Mesothelial cell of epicardium (in vitro differentiated cells): ENCODE measurements at regions not wholly inside any gene's neighbourhood (a gene's known extent, or its start where the extent isn't known, plus 50 kb on each side); places are given as distances from the start of the nearest gene placed in this dataset.

ENCODE experiments used
- DNase-seq, 2 experiments: peaks; one replicate each; pipeline ENCODE4 v3.0.0; 2021; ENCODE audit warnings: low spot score in 2 of 2; ENCODE audit not compliant: unreplicated experiment in 2 of 2
- H3K27ac Mint-ChIP-seq: 2 replicates; pipeline ENCODE4 v1.8.0; 2021; ENCODE audit warnings: mixed read lengths
- H3K27me3 Mint-ChIP-seq: 2 replicates; pipeline ENCODE4 v1.8.0; 2021; ENCODE audit warnings: low read depth, mixed read lengths
- H3K36me3 Mint-ChIP-seq: 2 replicates; pipeline ENCODE4 v1.8.0; 2021; ENCODE audit warnings: mixed read lengths
- H3K4me1 Mint-ChIP-seq: 2 replicates; pipeline ENCODE4 v1.8.0; 2021; ENCODE audit warnings: mixed read lengths
- H3K4me3 Mint-ChIP-seq: 2 replicates; pipeline ENCODE4 v1.8.0; 2021; ENCODE audit warnings: mild to moderate bottlenecking, moderate library complexity, mixed read lengths
- H3K9me3 Mint-ChIP-seq: 2 replicates; pipeline ENCODE4 v1.8.0; 2021; ENCODE audit warnings: mixed read lengths
- TF ChIP-seq, protein P1 (sequence below): fragments of 200-600 bp; sonication (generic); IDR thresholded peaks from one replicate; pipeline ENCODE4 v1.5.0; 2021; ENCODE audit warnings: antibody characterized with exemption; ENCODE audit not compliant: unreplicated experiment

- TF ChIP-seq, protein P1, sequence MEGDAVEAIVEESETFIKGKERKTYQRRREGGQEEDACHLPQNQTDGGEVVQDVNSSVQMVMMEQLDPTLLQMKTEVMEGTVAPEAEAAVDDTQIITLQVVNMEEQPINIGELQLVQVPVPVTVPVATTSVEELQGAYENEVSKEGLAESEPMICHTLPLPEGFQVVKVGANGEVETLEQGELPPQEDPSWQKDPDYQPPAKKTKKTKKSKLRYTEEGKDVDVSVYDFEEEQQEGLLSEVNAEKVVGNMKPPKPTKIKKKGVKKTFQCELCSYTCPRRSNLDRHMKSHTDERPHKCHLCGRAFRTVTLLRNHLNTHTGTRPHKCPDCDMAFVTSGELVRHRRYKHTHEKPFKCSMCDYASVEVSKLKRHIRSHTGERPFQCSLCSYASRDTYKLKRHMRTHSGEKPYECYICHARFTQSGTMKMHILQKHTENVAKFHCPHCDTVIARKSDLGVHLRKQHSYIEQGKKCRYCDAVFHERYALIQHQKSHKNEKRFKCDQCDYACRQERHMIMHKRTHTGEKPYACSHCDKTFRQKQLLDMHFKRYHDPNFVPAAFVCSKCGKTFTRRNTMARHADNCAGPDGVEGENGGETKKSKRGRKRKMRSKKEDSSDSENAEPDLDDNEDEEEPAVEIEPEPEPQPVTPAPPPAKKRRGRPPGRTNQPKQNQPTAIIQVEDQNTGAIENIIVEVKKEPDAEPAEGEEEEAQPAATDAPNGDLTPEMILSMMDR, result no peak
- Mint-ChIP-seq H3K27me3 (no peaks in the 10 kb centered on the region), H3K9me3 (peaks cover 71% of the 10 kb centered on the region), H3K4me3 (no peak overlapping the region), H3K4me1 (no peaks in the 10 kb centered on the region), H3K36me3 (peaks cover 7% of the 10 kb centered on the region), H3K27ac (no peak overlapping the region)
- no peak for DNase-seq
Measured at GRCh38 chr10:130300608-130301020, 164.4 kb downstream of the GLRX3 start.

DNA sequence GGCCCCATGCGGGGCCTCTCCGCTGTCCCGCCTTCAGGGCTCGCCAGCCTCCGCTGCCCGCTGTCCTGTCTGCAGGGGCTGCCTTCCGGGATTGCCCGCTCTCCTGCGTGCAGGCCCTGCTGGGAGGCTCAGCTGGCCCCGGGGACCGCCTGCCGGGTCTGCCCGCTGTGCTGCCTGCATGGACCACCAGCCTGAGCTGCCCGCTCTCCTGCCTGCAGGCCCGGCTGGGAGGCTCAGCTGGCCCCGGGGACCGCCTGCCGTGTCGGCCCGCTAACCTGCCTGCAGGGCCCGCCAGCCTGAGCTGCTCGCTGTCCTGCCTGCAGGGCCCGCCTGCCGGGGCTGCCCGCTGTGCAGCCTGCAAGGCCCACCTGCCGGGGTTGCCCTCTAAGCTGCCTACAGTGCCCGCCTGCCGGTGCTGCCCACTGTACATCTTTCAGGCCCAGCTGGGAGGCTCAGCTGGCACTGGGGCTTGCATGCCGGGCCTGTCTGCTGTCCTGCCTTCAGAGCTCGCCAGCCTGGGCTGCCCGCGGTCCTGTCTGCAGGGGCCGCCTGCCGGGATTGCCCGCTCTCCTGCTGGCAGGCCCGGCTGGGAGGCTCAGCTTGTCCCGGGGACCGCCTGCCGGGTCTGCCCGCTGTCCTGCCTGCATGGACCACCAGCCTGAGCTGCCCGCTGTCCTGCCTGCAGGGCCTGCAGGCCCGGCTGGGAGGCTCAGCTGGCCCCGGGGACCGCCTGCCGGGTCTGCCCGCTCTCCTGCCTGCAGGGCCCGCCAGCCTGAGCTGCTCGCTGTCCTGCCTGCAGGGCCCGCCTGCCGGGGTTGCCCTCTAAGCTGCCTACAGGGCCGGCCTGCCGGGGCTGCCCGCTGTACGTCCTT, 165.1 kb downstream of the GLRX3 start:
- H3K36me3 Mint-ChIP-seq, result peaks cover 7% of the 10 kb centered on the region
- H3K4me3 Mint-ChIP-seq, result no peak overlapping the region
- TF ChIP-seq, protein P1, result no peak
- DNase-seq, result no peak
- no peak overlapping the region for H3K27ac Mint-ChIP-seq
- peaks cover 70% of the 10 kb centered on the region for H3K9me3 Mint-ChIP-seq
- no peaks in the 10 kb centered on the region for H3K27me3 Mint-ChIP-seq
- H3K4me1 Mint-ChIP-seq, result no peaks in the 10 kb centered on the region

DNA sequence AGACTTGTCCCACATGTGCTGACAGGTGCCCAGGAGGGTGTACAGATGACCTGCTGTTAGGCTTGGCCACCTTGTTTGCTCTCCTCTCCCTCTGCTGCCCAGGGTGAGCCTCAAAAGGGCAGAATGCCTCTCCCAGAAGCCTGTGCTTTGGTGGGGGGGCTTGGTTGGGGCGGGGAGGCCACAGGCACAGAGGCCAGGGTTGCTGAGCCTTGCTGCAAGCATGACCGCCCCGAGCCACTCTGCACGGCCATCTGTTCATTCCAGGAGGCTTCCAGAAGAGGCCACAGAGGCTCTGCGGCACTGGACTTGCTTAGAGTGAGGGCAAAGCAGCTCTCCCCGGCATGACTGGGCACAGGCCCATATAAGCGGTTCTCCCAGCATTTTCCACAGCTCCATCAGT, 190.8 kb downstream of the GLRX3 start:
- Mint-ChIP-seq H3K4me3 (no peak overlapping the region), H3K27ac (no peak overlapping the region), H3K36me3 (no peaks in the 10 kb centered on the region), H3K4me1 (no peaks in the 10 kb centered on the region), H3K27me3 (no peaks in the 10 kb centered on the region), H3K9me3 (peaks cover 49% of the 10 kb centered on the region)
- no peak for DNase-seq
- TF ChIP-seq, protein P1, result no peak

DNA sequence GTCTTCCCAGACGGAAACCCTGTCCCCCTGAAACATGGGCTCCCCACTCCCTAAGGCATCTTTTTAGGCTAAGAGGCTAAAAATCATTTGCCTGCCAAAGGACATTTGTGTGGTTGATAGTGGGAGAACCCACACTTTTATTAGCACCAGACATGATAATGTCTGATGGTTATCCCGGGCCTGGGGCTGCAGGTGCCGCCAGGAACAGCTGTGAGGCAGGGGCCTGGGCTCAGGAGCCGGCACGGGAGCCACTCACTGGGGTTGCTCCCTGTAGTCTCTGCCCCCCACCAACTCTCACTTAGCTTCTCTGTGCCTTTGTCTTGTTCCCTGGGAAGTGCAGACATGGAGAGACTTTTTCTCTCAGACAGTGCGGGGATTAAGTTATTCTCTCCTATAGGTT, 193.6 kb downstream of the GLRX3 start:
- TF ChIP-seq, protein P1, result no peak
- no peak overlapping the region for H3K27ac Mint-ChIP-seq
- no peak for DNase-seq
- no peaks in the 10 kb centered on the region for H3K36me3 Mint-ChIP-seq
- peaks cover 7% of the 10 kb centered on the region for H3K27me3 Mint-ChIP-seq
- no peaks in the 10 kb centered on the region for H3K4me1 Mint-ChIP-seq
- H3K9me3 Mint-ChIP-seq, result peaks cover 22% of the 10 kb centered on the region
- H3K4me3 Mint-ChIP-seq, result no peak overlapping the region

GRCh38 chr10:130333185-130333584, 197.0 kb downstream of the GLRX3 start:
- H3K27ac Mint-ChIP-seq, result no peak overlapping the region
- peaks cover 15% of the 10 kb centered on the region for H3K27me3 Mint-ChIP-seq
- no peaks in the 10 kb centered on the region for H3K36me3 Mint-ChIP-seq
- H3K4me3 Mint-ChIP-seq, result no peak overlapping the region
- H3K9me3 Mint-ChIP-seq, result peaks cover 5% of the 10 kb centered on the region
- H3K4me1 Mint-ChIP-seq, result no peaks in the 10 kb centered on the region
- TF ChIP-seq, protein P1, result no peak
- DNase-seq, result no peak
